Neural progenitor cell (in vitro differentiated cells): ENCODE measurements at regions not wholly inside any gene's neighbourhood (a gene's known extent, or its start where the extent isn't known, plus 50 kb on each side); places are given as distances from the start of the nearest gene placed in this dataset.

Experiments used
- DNase-seq: peaks from one replicate; pipeline ENCODE4 v3.0.0-alpha.2; 2016; ENCODE audit warnings: low spot score
- H2AFZ ChIP-seq: fragments of 200-600 bp; sonication (generic); replicated peaks from 2 replicates; pipeline ENCODE4 v1.6.1; 2016; ENCODE audit warnings: antibody characterized with exemption
- H3F3A ChIP-seq: fragments of 200-600 bp; sonication (generic); 2 replicates; pipeline ENCODE4 v1.6.1; 2016; ENCODE audit warnings: antibody characterized with exemption, low read depth
- H3K27ac ChIP-seq: fragments of 200-600 bp; sonication (generic); 2 replicates; pipeline ENCODE4 v1.5.1; 2016; ENCODE audit warnings: mild to moderate bottlenecking
- H3K27me3 ChIP-seq: fragments of 200-600 bp; sonication (generic); 2 replicates; pipeline ENCODE4 v1.6.1; 2016; ENCODE audit warnings: mild to moderate bottlenecking, moderate library complexity
- H3K36me3 ChIP-seq: fragments of 200-600 bp; sonication (generic); 2 replicates; pipeline ENCODE4 v1.5.1; 2016
- H3K4me1 ChIP-seq: fragments of 200-600 bp; sonication (generic); 2 replicates; pipeline ENCODE4 v1.6.1; 2016; ENCODE audit warnings: mixed run types
- H3K4me2 ChIP-seq: fragments of 200-600 bp; sonication (generic); 2 replicates; pipeline ENCODE4 v1.6.1; 2016
- H3K4me3 ChIP-seq: fragments of 200-600 bp; sonication (generic); 2 replicates; pipeline ENCODE4 v1.5.1; 2016
- H3K79me2 ChIP-seq: fragments of 200-600 bp; sonication (generic); 2 replicates; pipeline ENCODE4 v1.6.1; 2016; ENCODE audit warnings: low read depth
- H3K9ac ChIP-seq: fragments of 200-600 bp; sonication (generic); 2 replicates; pipeline ENCODE4 v1.6.1; 2016
- H3K9me3 ChIP-seq: fragments of 200-600 bp; sonication (generic); 2 replicates; pipeline ENCODE4 v1.5.1; 2016; ENCODE audit warnings: low read depth
- H4K20me1 ChIP-seq: fragments of 200-600 bp; sonication (generic); 2 replicates; pipeline ENCODE4 v1.6.1; 2016; ENCODE audit warnings: low read depth
- H3K27ac Mint-ChIP-seq: 3 replicates; pipeline ENCODE4 v1.8.0; 2021; ENCODE audit warnings: mixed read lengths
- H3K27me3 Mint-ChIP-seq: 2 replicates; pipeline ENCODE4 v1.8.0; 2022; ENCODE audit warnings: low read depth, mild to moderate bottlenecking, inconsistent platforms, moderate library complexity, mixed read lengths; ENCODE audit not compliant: insufficient read depth
- H3K36me3 Mint-ChIP-seq: 3 replicates; pipeline ENCODE4 v1.8.0; 2021; ENCODE audit warnings: mixed read lengths
- H3K4me1 Mint-ChIP-seq: 3 replicates; pipeline ENCODE4 v1.8.0; 2021; ENCODE audit warnings: mixed read lengths
- H3K4me3 Mint-ChIP-seq: 3 replicates; pipeline ENCODE4 v1.8.0; 2021; ENCODE audit warnings: mild to moderate bottlenecking, moderate library complexity, mixed read lengths
- H3K9me3 Mint-ChIP-seq: 3 replicates; pipeline ENCODE4 v1.8.0; 2020; ENCODE audit warnings: mixed read lengths
- EZH2 ChIP-seq: fragments of 200-600 bp; sonication (generic); IDR thresholded peaks from 2 replicates; pipeline ENCODE4 v1.6.1; 2017; ENCODE audit warnings: antibody characterized with exemption, mild to moderate bottlenecking, moderate library complexity
- EZH2phosphoT487 ChIP-seq: fragments of 200-600 bp; sonication (generic); IDR thresholded peaks from 2 replicates; pipeline ENCODE4 v1.6.1; 2017; ENCODE audit warnings: antibody characterized with exemption
- TF ChIP-seq, protein P1 (sequence below): fragments of 200-600 bp; sonication (generic); IDR thresholded peaks from 2 replicates; pipeline ENCODE4 v1.5.1; 2017; ENCODE audit warnings: antibody characterized with exemption, mild to moderate bottlenecking

DNA sequence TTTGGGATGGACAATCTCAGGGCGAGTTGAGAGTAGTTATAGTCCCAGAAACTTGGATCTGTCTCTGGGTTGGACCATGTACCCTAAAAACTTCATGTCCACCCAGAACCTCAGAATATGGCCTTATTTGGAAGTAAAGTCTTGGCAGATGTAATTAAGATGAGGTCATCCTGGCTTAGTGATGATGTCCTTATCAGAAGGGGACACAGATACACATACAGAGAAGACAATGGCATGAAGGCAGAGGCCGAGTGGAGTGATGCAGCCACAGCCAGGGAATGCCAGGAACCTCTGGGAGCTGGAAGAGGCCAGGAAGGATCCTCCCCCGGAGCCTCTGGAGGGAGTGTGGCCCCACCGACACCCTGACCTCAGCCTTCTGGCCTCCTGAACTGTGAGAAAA lies 61.2 kb upstream of the STX18 start:
- Histone ChIP-seq H3K4me2 (no peak overlapping the region), H3K4me3 (no peak overlapping the region), H3K36me3 (no peaks in the 10 kb centered on the region), H3K79me2 (no peaks in the 10 kb centered on the region), H3K27ac (no peak overlapping the region), H3K9ac (no peak overlapping the region), H3K4me1 (peaks cover 7% of the 10 kb centered on the region), H3K27me3 (no peaks in the 10 kb centered on the region), H4K20me1 (peaks cover 11% of the 10 kb centered on the region), H3F3A (no peaks in the 10 kb centered on the region), H3K9me3 (no peaks in the 10 kb centered on the region), H2AFZ (no peak overlapping the region)
- peaks cover 35% of the 10 kb centered on the region for H3K4me1 Mint-ChIP-seq
- no peak overlapping the region for H3K4me3 Mint-ChIP-seq
- H3K27me3 Mint-ChIP-seq = no peaks in the 10 kb centered on the region
- DNase-seq = no peak
- H3K9me3 Mint-ChIP-seq = no peaks in the 10 kb centered on the region
- H3K36me3 Mint-ChIP-seq = peaks cover 7% of the 10 kb centered on the region
- H3K27ac Mint-ChIP-seq = no peak overlapping the region
- TF ChIP-seq, protein P1, sequence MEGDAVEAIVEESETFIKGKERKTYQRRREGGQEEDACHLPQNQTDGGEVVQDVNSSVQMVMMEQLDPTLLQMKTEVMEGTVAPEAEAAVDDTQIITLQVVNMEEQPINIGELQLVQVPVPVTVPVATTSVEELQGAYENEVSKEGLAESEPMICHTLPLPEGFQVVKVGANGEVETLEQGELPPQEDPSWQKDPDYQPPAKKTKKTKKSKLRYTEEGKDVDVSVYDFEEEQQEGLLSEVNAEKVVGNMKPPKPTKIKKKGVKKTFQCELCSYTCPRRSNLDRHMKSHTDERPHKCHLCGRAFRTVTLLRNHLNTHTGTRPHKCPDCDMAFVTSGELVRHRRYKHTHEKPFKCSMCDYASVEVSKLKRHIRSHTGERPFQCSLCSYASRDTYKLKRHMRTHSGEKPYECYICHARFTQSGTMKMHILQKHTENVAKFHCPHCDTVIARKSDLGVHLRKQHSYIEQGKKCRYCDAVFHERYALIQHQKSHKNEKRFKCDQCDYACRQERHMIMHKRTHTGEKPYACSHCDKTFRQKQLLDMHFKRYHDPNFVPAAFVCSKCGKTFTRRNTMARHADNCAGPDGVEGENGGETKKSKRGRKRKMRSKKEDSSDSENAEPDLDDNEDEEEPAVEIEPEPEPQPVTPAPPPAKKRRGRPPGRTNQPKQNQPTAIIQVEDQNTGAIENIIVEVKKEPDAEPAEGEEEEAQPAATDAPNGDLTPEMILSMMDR = no peak
- TF ChIP-seq EZH2 (no peak), EZH2phosphoT487 (no peak)

- H3K4me1 ChIP-seq = peaks cover 2% of the 10 kb centered on the region
- TF ChIP-seq EZH2 (no peak), EZH2phosphoT487 (no peak)
- TF ChIP-seq, protein P1 = no peak
- H3K4me3 ChIP-seq = no peak overlapping the region
- no peak overlapping the region for H3K9ac ChIP-seq
- no peak overlapping the region for H3K4me3 Mint-ChIP-seq
- H3K27ac Mint-ChIP-seq = no peak overlapping the region
- no peak overlapping the region for H2AFZ ChIP-seq
- peaks cover 6% of the 10 kb centered on the region for H4K20me1 ChIP-seq
- peaks cover 7% of the 10 kb centered on the region for H3K36me3 Mint-ChIP-seq
- no peak overlapping the region for H3K27ac ChIP-seq
- no peaks in the 10 kb centered on the region for H3K27me3 ChIP-seq
- H3K79me2 ChIP-seq = no peaks in the 10 kb centered on the region
- H3K4me2 ChIP-seq = no peak overlapping the region
- no peaks in the 10 kb centered on the region for H3F3A ChIP-seq
- no peaks in the 10 kb centered on the region for H3K27me3 Mint-ChIP-seq
- peaks cover 29% of the 10 kb centered on the region for H3K4me1 Mint-ChIP-seq
- no peaks in the 10 kb centered on the region for H3K9me3 Mint-ChIP-seq
- DNase-seq = no peak
- H3K36me3 ChIP-seq = no peaks in the 10 kb centered on the region
- H3K9me3 ChIP-seq = no peaks in the 10 kb centered on the region
These were observed 60.6 kb upstream of the STX18 start for GRCh38 chr4:4602468-4602867.

DNA sequence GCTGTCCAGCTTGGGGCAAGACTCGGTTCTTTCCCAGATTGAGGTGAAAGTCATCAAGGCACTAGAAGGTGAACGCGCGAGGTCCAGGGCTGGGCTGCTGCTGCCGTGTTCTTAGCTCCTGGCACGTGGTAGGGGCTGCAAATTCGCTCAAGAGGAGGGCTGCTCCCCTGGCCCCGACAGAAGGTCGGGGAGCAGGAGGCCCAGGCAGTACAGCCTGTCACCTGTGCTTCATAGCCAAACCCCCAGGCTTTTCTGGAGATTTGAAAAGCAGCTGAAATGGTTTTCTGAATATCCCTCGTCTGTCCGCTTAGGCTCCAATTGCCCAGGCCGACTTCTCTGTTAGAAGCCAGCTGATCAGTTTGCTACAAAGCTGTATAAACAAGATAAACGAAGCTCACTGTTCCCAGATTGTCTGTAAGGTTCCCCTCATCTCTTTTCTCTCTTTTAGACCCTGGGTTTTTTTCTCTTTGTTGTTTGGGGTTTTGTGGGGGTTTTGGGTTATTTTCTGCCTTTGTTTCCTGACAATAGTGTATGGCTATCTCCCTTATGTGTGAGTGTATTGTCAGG lies 60.0 kb upstream of the STX18 start:
- Histone ChIP-seq H3K9ac (no peak overlapping the region), H3K4me2 (no peak overlapping the region), H3K27me3 (no peaks in the 10 kb centered on the region), H4K20me1 (peaks cover under 1% of the 10 kb centered on the region), H3K36me3 (no peaks in the 10 kb centered on the region), H2AFZ (no peak overlapping the region), H3F3A (no peaks in the 10 kb centered on the region), H3K4me1 (no peaks in the 10 kb centered on the region), H3K27ac (no peak overlapping the region), H3K79me2 (no peaks in the 10 kb centered on the region), H3K4me3 (no peak overlapping the region), H3K9me3 (no peaks in the 10 kb centered on the region)
- TF ChIP-seq EZH2 (no peak), EZH2phosphoT487 (no peak)
- TF ChIP-seq, protein P1 = no peak
- no peak for DNase-seq
- Mint-ChIP-seq H3K27ac (peak overlapping the region; percentile 64), H3K9me3 (no peaks in the 10 kb centered on the region), H3K4me1 (peaks cover 28% of the 10 kb centered on the region), H3K36me3 (peaks cover 7% of the 10 kb centered on the region), H3K27me3 (no peaks in the 10 kb centered on the region), H3K4me3 (no peak overlapping the region)
